ENCODE measurements at regions not wholly inside any gene's neighbourhood (a gene's known extent, or its start where the extent isn't known, plus 50 kb on each side); places are given as distances from the start of the nearest gene placed in this dataset.

GRCh38 chr1:209463441-209463840 lies 120.1 kb upstream of the CAMK1G start:
- no peak for DNase-seq (ENCODE audit: low spot score)

- no peak for DNase-seq (ENCODE audit: low spot score)
Observed at GRCh38 chr1:209473025-209473424, 110.5 kb upstream of the CAMK1G start.

GRCh38 chr1:209480345-209480744 lies 103.2 kb upstream of the CAMK1G start:
- no peak for DNase-seq (ENCODE audit: low spot score)

- no peak for DNase-seq (ENCODE audit: low spot score)
Observed at GRCh38 chr1:209483691-209484090, 99.8 kb upstream of the CAMK1G start.

GRCh38 chr1:209484429-209484828 lies 99.1 kb upstream of the CAMK1G start:
- DNase-seq (ENCODE audit: low spot score), result no peak

GRCh38 chr1:209485167-209485566 lies 98.3 kb upstream of the CAMK1G start:
- DNase-seq (ENCODE audit: low spot score), result no peak

GRCh38 chr1:209485751-209486150 lies 97.8 kb upstream of the CAMK1G start:
- DNase-seq (ENCODE audit: low spot score), result no peak

GRCh38 chr1:209486861-209487593 lies 96.5 kb upstream of the CAMK1G start:
- DNase-seq (ENCODE audit: low spot score), result no peak

- no peak for DNase-seq (ENCODE audit: low spot score)
Observed at GRCh38 chr1:209490013-209490412, 93.5 kb upstream of the CAMK1G start.

- DNase-seq (ENCODE audit: low spot score), result no peak
Observed at GRCh38 chr1:209491031-209491430, 92.5 kb upstream of the CAMK1G start.

GRCh38 chr1:209491496-209491895 lies 92.0 kb upstream of the CAMK1G start:
- DNase-seq (ENCODE audit: low spot score), result no peak

GRCh38 chr1:209491897-209492296 lies 91.6 kb upstream of the CAMK1G start:
- DNase-seq (ENCODE audit: low spot score), result no peak

- DNase-seq (ENCODE audit: low spot score), result no peak
Observed at GRCh38 chr1:209493559-209493958, 90.0 kb upstream of the CAMK1G start.

- DNase-seq (ENCODE audit: low spot score), result no peak
Observed at GRCh38 chr1:209497729-209498128, 85.8 kb upstream of the CAMK1G start.

- DNase-seq (ENCODE audit: low spot score), result no peak
Observed at GRCh38 chr1:209500993-209501392, 82.5 kb upstream of the CAMK1G start.

- DNase-seq (ENCODE audit: low spot score), result no peak
Observed at GRCh38 chr1:209503196-209503595, 80.3 kb upstream of the CAMK1G start.

- no peak for DNase-seq (ENCODE audit: low spot score)
Observed at GRCh38 chr1:209504571-209504970, 78.9 kb upstream of the CAMK1G start.

GRCh38 chr1:209505044-209505443 lies 78.5 kb upstream of the CAMK1G start:
- no peak for DNase-seq (ENCODE audit: low spot score)

- no peak for DNase-seq (ENCODE audit: low spot score)
Observed at GRCh38 chr1:209506101-209506500, 77.4 kb upstream of the CAMK1G start.

GRCh38 chr1:209509039-209509438 lies 74.5 kb upstream of the CAMK1G start:
- DNase-seq (ENCODE audit: low spot score), result no peak

- DNase-seq (ENCODE audit: low spot score), result no peak
Observed at GRCh38 chr1:209510063-209510462, 73.5 kb upstream of the CAMK1G start.

GRCh38 chr1:209511169-209511568 lies 72.3 kb upstream of the CAMK1G start:
- DNase-seq (ENCODE audit: low spot score), result no peak

GRCh38 chr1:209512821-209513220 lies 70.7 kb upstream of the CAMK1G start:
- no peak for DNase-seq (ENCODE audit: low spot score)

GRCh38 chr1:209513226-209513625 lies 70.3 kb upstream of the CAMK1G start:
- DNase-seq (ENCODE audit: low spot score), result peak; percentile 20

Measured in germinal center (tissue), 1 donor.